Adrenal gland (tissue), 9 donors: ENCODE measurements at regions not wholly inside any gene's neighbourhood (a gene's known extent, or its start where the extent isn't known, plus 50 kb on each side); places are given as distances from the start of the nearest gene placed in this dataset.
"Not testable (repeated sequence)": the region's sequence is repeated elsewhere in the genome, so short reads cannot be mapped to it uniquely, and the experiment has no call there.

Experiments
- DNase-seq, 7 donors: peaks; one replicate each; pipeline ENCODE4 v3.0.0-alpha.2; 2019 to 2020
- H3K27ac ChIP-seq, 5 donors: fragments of 200-600 bp; sonication (generic) in 4 of 5; 1 replicate in 3 of 5; 2 replicates in 2 of 5; pipeline versions ENCODE4 v1.5.1 to v1.8.0; 2016 to 2020; ENCODE audit warnings: mild to moderate bottlenecking in 1 of 5
- H3K27me3 ChIP-seq: fragments of 200-600 bp; 2 replicates; pipeline ENCODE4 v1.8.0; 2021
- H3K36me3 ChIP-seq, 2 donors: fragments of 200-600 bp; replicated peaks in 1 of 2; 1 replicate in 1 of 2; 2 replicates in 1 of 2; pipeline versions ENCODE4 v1.5.1 to v1.8.0; 2018 to 2022
- H3K4me1 ChIP-seq, 2 donors: fragments of 200-600 bp; replicated peaks in 1 of 2; 1 replicate in 1 of 2; 2 replicates in 1 of 2; pipeline versions ENCODE4 v1.5.1 to v1.8.0; 2018 to 2021
- H3K4me3 ChIP-seq, 4 donors: fragments of 200-600 bp; sonication (generic) in 3 of 4; one replicate each; pipeline ENCODE4 v1.5.1; 2016 to 2018
- H3K9me3 ChIP-seq, 3 donors: fragments of 200-600 bp; sonication (generic) in 1 of 3; replicated peaks in 1 of 3; 1 replicate in 2 of 3; 2 replicates in 1 of 3; pipeline versions ENCODE4 v1.5.1 to v1.8.0; 2016 to 2021
- POLR2A ChIP-seq, 2 donors: fragments of 450-650 bp; IDR thresholded peaks; one replicate each; pipeline ENCODE4 v1.6.1; 2017; ENCODE audit warnings: antibody characterized with exemption in 2 of 2, mild to moderate bottlenecking in 2 of 2, moderate library complexity in 1 of 2
- WGBS, 4 donors: extraction: QIAGEN DNeasy Blood & Tissue Kit in 2 of 4; methylation state at CpG; one replicate each; pipeline versions ENCODE4 v1.1.5 to v1.1.7; 2013 to 2017; 5-methylcytosine and 5-hydroxymethylcytosine counted together
- intact Hi-C, 2 donors: fragments of 100-400 bp; cut with DNase I; formaldehyde crosslinking; loops; one replicate each; pipeline versions ENCODE4 v1.14.1 to v1.15.0; 2022 to 2023
- TF ChIP-seq, protein P1 (sequence below), 6 experiments: fragments of 450-650 bp in 4 of 6; fragments of 200-600 bp in 2 of 6; sonication (generic) in 1 of 6; IDR thresholded peaks; 1 replicate in 5 of 6; 2 replicates in 1 of 6; pipeline versions ENCODE4 v1.5.1 to v1.8.0; 2016 to 2021; ENCODE audit warnings: antibody characterized with exemption in 6 of 6, mild to moderate bottlenecking in 2 of 6, moderate library complexity in 1 of 6
- donor health status: healthy with polysubstance abuse.
- donor health status: Bipolar disorder and iron deficiency.
- donor health status: DM: yes; HTN: yes; CAD: no.
- donor health status: DM: no; HTN: no; CAD: no.
- donor health status: DM: no; HTN: no; CAD: no.

DNA sequence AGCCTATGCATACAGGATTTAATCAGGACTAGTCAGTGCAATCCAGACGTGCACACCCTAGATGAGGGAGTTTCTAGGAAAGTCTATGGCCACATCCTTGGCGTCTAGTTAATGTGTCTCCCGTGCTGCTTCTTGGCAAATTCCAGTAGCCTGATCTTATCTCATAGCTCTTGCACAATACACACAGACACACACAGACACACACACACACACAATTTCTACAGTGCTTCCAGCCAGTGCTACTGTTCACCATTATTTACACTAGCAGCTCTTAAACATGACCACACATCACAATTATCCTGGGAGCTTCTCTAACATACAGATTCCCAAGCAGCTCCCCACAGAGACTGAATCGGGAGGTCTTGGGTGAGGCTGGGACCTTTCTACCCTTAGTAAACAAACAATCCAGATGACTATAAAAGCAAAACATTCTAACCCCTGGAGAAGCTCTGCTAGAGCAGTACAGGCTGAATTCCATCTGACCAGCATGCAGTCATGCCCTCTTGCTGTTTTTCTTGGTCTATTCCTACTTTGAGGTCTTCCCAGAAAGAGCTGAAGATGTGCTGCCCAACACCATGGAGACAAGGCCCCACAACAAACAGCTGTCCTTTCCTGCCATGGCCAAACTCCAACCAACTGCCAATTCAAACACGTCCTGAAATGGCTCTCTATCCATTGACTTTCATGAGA is 236.6 kb downstream of the DEPDC1B start:
- no peak overlapping the region for H3K4me3 ChIP-seq
- no peak for TF ChIP-seq POLR2A (IDR thresholded peaks at IDR 0.05)
- TF ChIP-seq, protein P1, sequence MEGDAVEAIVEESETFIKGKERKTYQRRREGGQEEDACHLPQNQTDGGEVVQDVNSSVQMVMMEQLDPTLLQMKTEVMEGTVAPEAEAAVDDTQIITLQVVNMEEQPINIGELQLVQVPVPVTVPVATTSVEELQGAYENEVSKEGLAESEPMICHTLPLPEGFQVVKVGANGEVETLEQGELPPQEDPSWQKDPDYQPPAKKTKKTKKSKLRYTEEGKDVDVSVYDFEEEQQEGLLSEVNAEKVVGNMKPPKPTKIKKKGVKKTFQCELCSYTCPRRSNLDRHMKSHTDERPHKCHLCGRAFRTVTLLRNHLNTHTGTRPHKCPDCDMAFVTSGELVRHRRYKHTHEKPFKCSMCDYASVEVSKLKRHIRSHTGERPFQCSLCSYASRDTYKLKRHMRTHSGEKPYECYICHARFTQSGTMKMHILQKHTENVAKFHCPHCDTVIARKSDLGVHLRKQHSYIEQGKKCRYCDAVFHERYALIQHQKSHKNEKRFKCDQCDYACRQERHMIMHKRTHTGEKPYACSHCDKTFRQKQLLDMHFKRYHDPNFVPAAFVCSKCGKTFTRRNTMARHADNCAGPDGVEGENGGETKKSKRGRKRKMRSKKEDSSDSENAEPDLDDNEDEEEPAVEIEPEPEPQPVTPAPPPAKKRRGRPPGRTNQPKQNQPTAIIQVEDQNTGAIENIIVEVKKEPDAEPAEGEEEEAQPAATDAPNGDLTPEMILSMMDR (IDR thresholded peaks at IDR 0.05), result no peak
- DNase-seq, result no peak
- no peaks in the 10 kb centered on the region for H3K27me3 ChIP-seq
- no peak overlapping the region for H3K27ac ChIP-seq
- no peaks in the 10 kb centered on the region for H3K9me3 ChIP-seq
- intact Hi-C loops, result no loop called here
- no peaks in the 10 kb centered on the region for H3K4me1 ChIP-seq
- 39 to 56% (median 48%) methylated on average over 5 of the region's 5 CpGs for WGBS, 4 donors
- H3K36me3 ChIP-seq, result no peaks in the 10 kb centered on the region

DNA sequence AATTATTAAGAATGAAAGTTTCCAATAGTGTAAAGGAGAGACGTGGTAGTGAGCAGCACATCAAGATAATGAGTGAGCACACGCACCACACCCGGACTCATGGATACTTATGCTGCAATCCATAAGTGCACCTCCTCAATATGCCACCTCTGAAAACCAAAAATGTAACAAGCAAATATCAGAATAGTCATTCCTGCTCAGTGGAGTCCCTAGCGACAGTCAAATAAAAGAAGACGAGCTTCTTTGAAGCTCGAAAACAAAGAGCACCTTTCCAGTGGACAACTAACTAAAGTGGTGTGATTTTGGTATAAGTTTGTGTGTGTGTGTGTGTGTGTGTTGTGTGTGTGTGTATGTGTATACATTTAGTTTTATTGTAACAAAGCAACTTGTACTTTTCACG is 241.3 kb downstream of the DEPDC1B start:
- no peak for TF ChIP-seq POLR2A (IDR thresholded peaks at IDR 0.05)
- TF ChIP-seq, protein P1 (IDR thresholded peaks at IDR 0.05), result no peak
- no peaks in the 10 kb centered on the region for H3K9me3 ChIP-seq
- no peak for DNase-seq
- no peaks in the 10 kb centered on the region for H3K4me1 ChIP-seq
- H3K27me3 ChIP-seq, result no peaks in the 10 kb centered on the region
- 68 to 79% (median 75%) methylated on average over 7 of the region's 7 CpGs for WGBS, 4 donors
- intact Hi-C loops, result no loop called here
- no peak overlapping the region for H3K4me3 ChIP-seq
- H3K36me3 ChIP-seq, result no peaks in the 10 kb centered on the region
- no peak overlapping the region for H3K27ac ChIP-seq

DNA sequence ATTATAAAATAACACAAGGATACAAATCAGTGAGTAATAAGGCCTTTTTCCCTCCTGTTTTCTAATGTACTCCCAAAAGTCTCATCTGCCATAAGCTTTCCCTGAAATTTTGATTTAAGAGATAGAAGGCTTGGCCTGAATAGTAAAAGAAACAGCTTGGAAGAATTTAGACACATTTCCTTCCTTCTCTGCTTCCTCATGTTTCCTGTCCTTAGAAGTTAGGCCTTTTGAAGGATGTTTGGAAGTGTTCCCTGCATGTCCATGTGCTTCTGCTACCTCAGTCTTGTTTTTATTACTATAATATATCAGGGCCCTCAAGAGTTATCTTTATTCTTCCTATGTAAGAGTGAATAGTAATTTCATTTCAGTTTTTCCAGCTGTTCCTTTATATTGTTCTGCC is 242.7 kb downstream of the DEPDC1B start:
- intact Hi-C loops, result no loop called here
- H3K4me1 ChIP-seq, result no peaks in the 10 kb centered on the region
- no peak overlapping the region for H3K4me3 ChIP-seq
- no peak for TF ChIP-seq POLR2A (IDR thresholded peaks at IDR 0.05)
- TF ChIP-seq, protein P1 (IDR thresholded peaks at IDR 0.05), result no peak
- no peak for DNase-seq
- no peaks in the 10 kb centered on the region for H3K27me3 ChIP-seq
- no peak overlapping the region for H3K27ac ChIP-seq
- H3K36me3 ChIP-seq, result no peaks in the 10 kb centered on the region
- no peaks in the 10 kb centered on the region for H3K9me3 ChIP-seq

DNA sequence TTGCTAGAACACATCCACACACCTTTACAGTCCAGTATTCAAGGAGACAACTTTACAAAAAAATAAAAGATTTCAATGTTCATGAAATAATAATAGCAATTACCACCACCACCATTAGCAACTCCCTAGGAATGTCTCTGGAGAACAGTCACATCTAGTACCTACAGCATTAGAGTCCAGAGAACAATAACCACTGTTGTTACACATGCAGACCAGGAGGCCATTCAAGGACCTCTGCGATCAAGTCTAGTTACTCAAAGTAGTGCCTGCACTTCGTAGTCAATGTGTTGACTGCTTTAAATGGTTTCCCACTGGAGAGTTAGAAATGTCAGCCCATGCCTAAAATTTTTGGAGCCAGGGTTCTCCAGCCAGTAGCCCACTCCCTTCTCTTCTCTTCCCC is 244.4 kb downstream of the DEPDC1B start:
- no peaks in the 10 kb centered on the region for H3K9me3 ChIP-seq
- TF ChIP-seq, protein P1 (IDR thresholded peaks at IDR 0.05), result no peak
- TF ChIP-seq POLR2A (IDR thresholded peaks at IDR 0.05), result no peak
- intact Hi-C loops, result no loop called here

DNA sequence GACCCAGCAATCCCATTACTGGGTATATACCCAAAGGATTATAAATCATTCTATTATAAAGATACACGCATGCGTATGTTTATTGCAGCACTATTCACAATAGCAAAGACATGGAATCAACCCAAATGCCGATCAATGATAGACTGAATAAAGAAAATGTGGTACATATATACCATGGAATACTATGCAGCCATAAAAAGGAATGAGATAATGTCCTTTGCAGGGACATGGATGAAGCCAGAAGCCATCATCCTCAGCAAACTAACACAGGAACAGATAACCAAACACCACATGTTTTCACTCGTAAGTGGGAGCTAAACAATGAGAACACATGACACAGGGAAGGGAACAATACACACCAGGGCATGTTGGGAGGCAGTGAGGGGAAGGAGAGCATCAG is 245.7 kb downstream of the DEPDC1B start:
- intact Hi-C loops, H3K9me3 ChIP-seq, H3K27me3 ChIP-seq, H3K4me1 ChIP-seq, H3K4me3 ChIP-seq, H3K36me3 ChIP-seq, DNase-seq, H3K27ac ChIP-seq: not testable (repeated sequence)
- 83 to 91% (median 87%) methylated on average over 4 of the region's 4 CpGs for WGBS, 4 donors

More for the DNA sequence above, 244.4 kb downstream of the DEPDC1B start:
- no peak for DNase-seq
- H3K4me1 ChIP-seq, result no peaks in the 10 kb centered on the region
- H3K27me3 ChIP-seq, result no peaks in the 10 kb centered on the region
- 72 to 85% (median 83%) methylated on average over 2 of the region's 2 CpGs for WGBS, 4 donors
- H3K4me3 ChIP-seq, result no peak overlapping the region
- no peaks in the 10 kb centered on the region for H3K36me3 ChIP-seq
- no peak overlapping the region for H3K27ac ChIP-seq
